HG02642 (cell line): ENCODE measurements at regions not wholly inside any gene's neighbourhood (a gene's known extent, or its start where the extent isn't known, plus 50 kb on each side); places are given as distances from the start of the nearest gene placed in this dataset.

Experiments used
- ATAC-seq: cut with Tn5 transposase; IDR thresholded peaks from one replicate; pipeline ENCODE4 v1.9.1; 2021; ENCODE audit warnings: mild to moderate bottlenecking; ENCODE audit not compliant: unreplicated experiment, poor library complexity

GRCh38 chr4:14559646-14560045 lies 442.6 kb upstream of the CPEB2 start:
- no peak for ATAC-seq

DNA sequence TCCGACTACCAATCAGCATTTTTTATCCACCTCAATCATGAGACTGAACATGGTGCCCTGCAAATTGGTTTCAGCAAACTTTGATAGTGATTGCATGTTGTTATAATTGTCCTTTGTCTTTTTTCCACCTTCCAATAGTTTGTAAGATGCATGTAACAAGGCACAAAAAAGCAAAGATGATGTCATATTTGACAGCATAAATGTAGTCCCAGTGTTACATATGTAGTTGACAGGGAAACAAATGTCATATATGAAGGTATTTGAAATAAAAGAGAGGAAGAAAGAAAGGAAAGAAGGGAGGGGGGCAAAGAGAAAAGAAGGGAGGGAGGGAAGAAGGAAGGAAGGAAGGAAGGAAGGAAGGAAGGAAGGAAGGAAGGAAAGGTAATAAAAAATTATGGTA lies 441.7 kb upstream of the CPEB2 start:
- ATAC-seq: no peak

- no peak for ATAC-seq
Measured at GRCh38 chr4:14562901-14563300, 439.4 kb upstream of the CPEB2 start.

DNA sequence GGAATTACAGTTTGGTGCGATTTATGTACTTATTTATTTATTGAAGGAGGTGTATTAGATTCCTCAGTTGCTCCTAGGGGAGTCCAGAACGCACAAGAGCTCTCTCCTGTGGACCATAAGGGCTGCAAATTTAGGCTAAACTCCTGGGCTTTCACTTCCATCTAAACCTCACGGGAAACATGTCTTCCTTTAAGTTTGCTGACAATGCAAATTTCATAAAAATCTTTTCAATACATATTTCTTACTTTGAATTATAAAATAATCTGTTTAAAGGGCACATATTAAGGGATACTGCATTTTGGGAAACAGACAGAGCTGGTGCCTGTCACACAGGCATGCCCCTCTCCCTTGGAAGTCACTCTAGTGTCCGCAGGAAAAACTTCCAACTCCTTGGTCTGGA lies 438.0 kb upstream of the CPEB2 start:
- no peak for ATAC-seq

- no peak for ATAC-seq
Measured at GRCh38 chr4:14566518-14566917, 435.8 kb upstream of the CPEB2 start.

GRCh38 chr4:14568351-14568750 lies 433.9 kb upstream of the CPEB2 start:
- no peak for ATAC-seq

DNA sequence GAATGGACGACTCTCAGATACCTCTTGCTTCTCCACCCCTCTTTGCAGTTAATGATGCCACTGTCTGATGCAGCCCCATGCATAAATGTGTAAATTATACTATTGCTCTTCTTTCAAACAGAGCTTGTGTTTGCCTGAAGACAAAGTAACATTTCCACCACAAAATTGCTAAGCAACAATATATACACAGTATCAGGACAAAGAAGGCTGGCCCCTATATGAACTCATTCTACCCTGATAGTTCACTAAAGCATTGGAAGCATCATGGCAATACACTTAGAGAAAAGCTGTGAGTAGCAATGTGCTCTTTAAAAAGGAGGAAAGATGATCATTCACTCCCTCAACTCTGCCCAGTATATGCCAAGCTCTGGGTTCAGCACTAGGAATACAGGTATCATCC lies 427.0 kb upstream of the CPEB2 start:
- no peak for ATAC-seq

DNA sequence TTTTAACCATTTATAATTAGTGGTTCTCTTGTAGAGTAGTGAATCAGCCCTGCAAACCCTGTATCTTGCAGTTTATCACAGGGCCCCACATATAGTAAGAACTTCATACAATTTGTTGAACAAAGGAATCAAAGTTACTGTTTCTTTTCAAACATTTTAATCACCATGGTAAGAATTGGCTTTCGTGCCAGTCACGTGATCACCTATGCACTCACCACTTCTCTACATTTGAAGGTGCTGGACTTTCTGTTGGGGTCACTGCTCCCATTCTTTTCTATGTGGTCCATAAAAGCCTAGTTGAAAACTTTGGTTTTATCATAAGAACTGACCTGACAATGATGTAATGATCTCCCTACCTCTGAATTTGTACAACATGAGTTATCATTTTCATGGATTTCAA lies 426.4 kb upstream of the CPEB2 start:
- ATAC-seq: no peak

GRCh38 chr4:14580061-14580460 lies 422.2 kb upstream of the CPEB2 start:
- no peak for ATAC-seq

- no peak for ATAC-seq
Measured at GRCh38 chr4:14581741-14582140, 420.5 kb upstream of the CPEB2 start.

- ATAC-seq: no peak
Measured at GRCh38 chr4:14582677-14583076, 419.6 kb upstream of the CPEB2 start.

- no peak for ATAC-seq
Measured at GRCh38 chr4:14583331-14583730, 418.9 kb upstream of the CPEB2 start.

DNA sequence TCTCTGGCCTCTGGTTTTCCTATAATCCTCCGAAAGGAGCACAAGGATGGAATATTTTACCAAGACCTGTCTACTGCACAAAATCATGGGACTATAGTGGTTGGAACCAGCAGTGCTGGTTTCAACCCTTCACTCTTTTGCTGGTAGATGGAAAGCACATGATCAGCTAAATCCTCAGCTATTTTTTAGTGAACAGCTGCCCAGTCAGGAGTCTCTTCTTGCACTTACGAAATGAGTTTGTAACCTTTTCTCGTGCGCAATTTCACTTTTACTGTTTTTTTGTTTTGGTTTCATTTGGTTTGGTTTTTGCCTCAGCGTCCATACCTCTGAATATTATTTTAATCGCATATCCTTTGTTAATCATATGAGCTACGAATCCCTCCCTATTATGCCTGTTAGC lies 418.5 kb upstream of the CPEB2 start:
- ATAC-seq: no peak

- no peak for ATAC-seq
Measured at GRCh38 chr4:14592950-14593349, 409.3 kb upstream of the CPEB2 start.

DNA sequence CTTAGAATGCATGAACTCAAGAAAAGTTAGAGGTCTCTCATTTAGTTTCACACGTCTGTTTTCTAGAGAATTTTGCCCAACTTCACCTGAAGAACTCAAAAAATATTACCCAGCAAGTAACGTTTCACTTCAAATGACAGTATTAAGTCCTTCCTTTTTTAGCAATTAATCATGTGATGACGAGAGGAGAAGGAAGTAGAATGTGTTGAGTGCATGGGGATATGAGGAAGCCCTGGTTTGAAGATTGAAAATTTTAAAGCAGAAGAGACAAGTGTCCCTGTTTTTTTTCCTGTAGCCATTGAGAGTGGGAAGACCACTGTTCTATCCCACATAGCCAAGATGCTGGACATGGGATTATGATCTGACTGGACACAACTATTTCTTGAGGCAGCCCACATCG lies 406.3 kb upstream of the CPEB2 start:
- ATAC-seq: no peak

DNA sequence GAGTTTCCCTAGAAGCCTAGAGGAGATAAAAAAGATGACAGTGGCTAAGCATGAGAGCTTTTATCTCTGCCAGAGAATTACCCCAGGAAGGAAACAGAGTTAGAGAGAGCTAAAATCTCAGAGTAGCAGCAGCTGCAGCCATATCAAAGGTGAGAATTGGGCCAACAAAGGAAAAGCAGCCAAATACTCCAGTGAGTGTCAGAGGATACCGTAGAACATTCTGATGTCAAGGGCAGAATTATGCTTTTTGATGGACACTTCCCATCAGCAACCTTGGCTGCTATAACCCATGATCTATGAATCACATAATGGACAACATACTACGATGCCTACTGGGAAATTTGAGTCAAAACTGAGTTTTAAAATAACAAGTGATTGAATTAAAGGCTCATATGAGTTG lies 405.8 kb upstream of the CPEB2 start:
- ATAC-seq: no peak

- no peak for ATAC-seq
Measured at GRCh38 chr4:14596904-14597303, 405.4 kb upstream of the CPEB2 start.

- ATAC-seq: no peak
Measured at GRCh38 chr4:14602206-14602605, 400.1 kb upstream of the CPEB2 start.

DNA sequence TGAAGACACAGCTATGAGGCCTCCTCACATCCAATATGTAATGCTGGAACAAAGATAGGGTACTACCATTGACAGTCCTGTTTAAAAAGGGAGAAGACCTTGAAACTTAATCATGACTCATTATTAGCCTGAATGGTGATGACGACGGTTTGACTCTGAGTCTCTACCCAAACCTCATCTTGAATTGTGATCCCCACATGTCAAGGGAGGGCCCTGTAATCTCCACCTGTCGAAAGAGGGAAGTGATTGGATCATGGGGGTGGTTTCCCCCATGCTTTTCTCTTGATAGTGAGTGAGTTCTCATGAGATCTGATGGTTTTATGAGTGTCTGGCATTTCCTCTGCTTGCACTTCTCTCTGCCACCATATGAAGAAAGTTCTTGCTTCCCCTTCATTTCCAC lies 395.3 kb upstream of the CPEB2 start:
- no peak for ATAC-seq

DNA sequence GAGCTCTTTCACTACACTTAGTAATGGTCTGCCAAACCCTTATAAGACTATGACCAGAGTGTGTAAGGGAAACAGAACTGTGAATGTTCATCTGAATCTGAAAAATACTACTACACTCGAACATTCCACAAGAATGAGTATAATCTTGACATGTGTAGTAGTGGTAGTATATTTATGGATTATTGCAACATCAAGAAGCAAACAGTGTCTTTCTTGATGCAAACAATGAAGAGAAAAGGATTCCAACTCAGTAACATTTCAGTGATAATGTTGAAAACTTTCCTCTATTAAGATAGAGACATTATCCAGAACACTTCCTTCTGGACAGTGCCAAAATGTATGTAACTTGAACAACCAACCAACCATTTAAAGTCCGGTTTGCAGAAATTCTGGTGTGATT lies 394.7 kb upstream of the CPEB2 start:
- no peak for ATAC-seq

DNA sequence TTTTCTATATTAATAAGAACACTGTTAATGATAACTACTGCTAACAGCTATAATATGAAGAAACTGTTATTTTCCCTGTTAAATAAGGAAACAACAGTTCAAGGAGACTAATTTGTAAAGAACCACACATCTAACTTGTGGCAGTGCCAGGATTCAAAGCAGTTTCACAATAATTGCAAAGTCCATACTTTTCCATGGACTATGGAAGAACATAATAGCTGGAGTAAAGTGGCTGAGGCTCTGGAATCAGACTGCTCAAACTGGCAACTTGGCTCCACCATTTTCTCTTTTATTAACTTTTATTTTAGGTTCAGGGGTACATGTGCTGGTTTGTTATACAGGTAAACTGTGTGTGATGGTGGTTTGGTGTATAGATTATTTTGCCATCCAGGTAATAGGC lies 393.7 kb upstream of the CPEB2 start:
- ATAC-seq: no peak

DNA sequence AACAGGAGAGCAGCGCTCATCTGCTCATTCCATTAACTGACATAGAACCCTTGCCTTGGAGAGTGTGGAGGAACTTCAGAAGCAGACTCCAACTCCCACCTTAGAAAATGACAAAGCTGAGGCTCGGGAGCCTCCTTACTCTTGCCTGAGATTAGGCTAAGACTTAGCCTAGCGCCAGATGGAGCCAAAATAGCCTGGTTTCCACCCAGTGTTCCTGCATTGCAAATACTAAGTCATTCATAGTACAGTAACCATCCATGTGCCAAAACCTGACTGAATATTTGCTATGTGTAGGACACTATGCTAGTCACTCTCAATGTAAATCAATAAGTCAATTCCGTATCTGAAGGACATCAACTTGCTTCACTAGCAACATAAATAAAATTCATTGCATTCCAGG lies 387.4 kb upstream of the CPEB2 start:
- ATAC-seq: no peak

DNA sequence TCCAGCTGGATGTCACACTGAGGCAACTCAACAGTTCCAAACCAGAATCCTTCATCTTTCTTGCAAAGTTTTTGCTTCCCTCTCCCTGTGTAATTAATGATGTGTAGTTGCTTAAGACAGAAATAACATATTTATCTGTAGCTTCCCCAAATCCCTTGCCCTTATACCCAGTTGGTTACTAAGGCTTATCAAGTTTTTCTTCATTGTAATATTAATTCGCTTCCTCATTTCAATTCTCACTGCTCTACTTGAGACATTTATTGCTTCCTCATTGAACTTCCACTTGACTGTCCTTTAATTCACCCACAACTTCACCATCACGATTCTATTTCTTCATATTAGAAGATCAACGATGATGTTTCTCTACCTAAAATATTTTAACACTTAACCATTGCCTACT lies 386.6 kb upstream of the CPEB2 start:
- ATAC-seq: no peak
